Upper lobe of left lung (tissue), 6 donors: ENCODE measurements at regions not wholly inside any gene's neighbourhood (a gene's known extent, or its start where the extent isn't known, plus 50 kb on each side); places are given as distances from the start of the nearest gene placed in this dataset.

Experiments used
- ATAC-seq, 2 donors: fragments of 200-7000 bp; cut with Tn5 transposase; one replicate each; pipeline ENCODE4 v1.9.1; 2022; ENCODE audit warnings: mild to moderate bottlenecking in 2 of 2, moderate library complexity in 2 of 2; ENCODE audit not compliant: low FRiP score in 2 of 2
- DNase-seq, 2 donors: peaks; one replicate each; pipeline ENCODE4 v3.0.0-alpha.2; 2019 to 2020
- H3K27ac ChIP-seq, 4 donors: fragments of 200-600 bp; sonication (generic); one replicate each; pipeline ENCODE4 v1.5.1; 2016 to 2019
- H3K27me3 ChIP-seq, 4 donors: fragments of 200-600 bp; sonication (generic); one replicate each; pipeline ENCODE4 v1.5.1; 2017 to 2019
- H3K36me3 ChIP-seq, 4 donors: fragments of 200-600 bp; sonication (generic); one replicate each; pipeline ENCODE4 v1.5.1; 2016 to 2019
- H3K4me1 ChIP-seq, 4 donors: fragments of 200-600 bp; sonication (generic); one replicate each; pipeline ENCODE4 v1.5.1; 2018 to 2019
- H3K4me3 ChIP-seq, 4 donors: fragments of 200-600 bp; sonication (generic); one replicate each; pipeline ENCODE4 v1.5.1; 2017 to 2019; ENCODE audit warnings: mild to moderate bottlenecking in 2 of 4, moderate library complexity in 1 of 4
- H3K9me3 ChIP-seq, 4 donors: fragments of 200-600 bp; sonication (generic); one replicate each; pipeline ENCODE4 v1.5.1; 2018 to 2019
- CTCF ChIP-seq, 6 experiments: fragments of 450-650 bp in 4 of 6; fragments of 200-600 bp in 2 of 6; sonication (generic) in 2 of 6; IDR thresholded peaks; one replicate each; pipeline ENCODE4 v1.5.1; 2016 to 2019; ENCODE audit warnings: antibody characterized with exemption in 6 of 6
- EP300 ChIP-seq, 4 donors: sonication (generic); formaldehyde crosslinking; IDR thresholded peaks; one replicate each; pipeline ENCODE4 v1.5.1; 2017; ENCODE audit warnings: antibody characterized with exemption in 4 of 4, control low read depth in 2 of 4
- POLR2A ChIP-seq, 4 donors: fragments of 450-650 bp; IDR thresholded peaks; one replicate each; pipeline ENCODE4 v1.5.1; 2016 to 2017; ENCODE audit warnings: antibody characterized with exemption in 4 of 4, mild to moderate bottlenecking in 2 of 4
- POLR2AphosphoS5 ChIP-seq, 2 donors: sonication (generic); formaldehyde crosslinking; IDR thresholded peaks; one replicate each; pipeline ENCODE4 v1.5.1; 2017; ENCODE audit warnings: antibody characterized with exemption in 2 of 2
- WGBS, 2 donors: methylation state at CpG; one replicate each; pipeline ENCODE4 v1.1.5; 2017 to 2018; 5-methylcytosine and 5-hydroxymethylcytosine counted together
- donor health status: DM: no; HTN: no; CAD: no; lungs with moderate emphysema.
- donor health status: DM: no; HTN: yes; CAD: no; lungs with severe emphysema.

- no peaks in the 10 kb centered on the region for H3K4me1 ChIP-seq
- no peak overlapping the region for H3K4me3 ChIP-seq
- H3K27me3 ChIP-seq: no peaks in the 10 kb centered on the region
- 92 to 94% methylated on average over 9 of the region's 9 CpGs for WGBS, 2 donors
- ATAC-seq: no peak
- no peaks in the 10 kb centered on the region for H3K9me3 ChIP-seq
- no peak for TF ChIP-seq EP300 (IDR thresholded peaks at IDR 0.05)
- no peak for TF ChIP-seq POLR2AphosphoS5 (IDR thresholded peaks at IDR 0.05)
- no peak for TF ChIP-seq POLR2A (IDR thresholded peaks at IDR 0.05)
- TF ChIP-seq CTCF (IDR thresholded peaks at IDR 0.05): no peak
- no peak overlapping the region for H3K27ac ChIP-seq
- H3K36me3 ChIP-seq: no peaks in the 10 kb centered on the region
- DNase-seq: peak in 1 of 2 donors; percentile 10
Observed at GRCh38 chr2:128411431-128411830, 92.8 kb upstream of the HS6ST1 start.

GRCh38 chr2:128412181-128412871, 93.7 kb upstream of the HS6ST1 start:
- Histone ChIP-seq H3K4me1 (no peaks in the 10 kb centered on the region), H3K27ac (no peak overlapping the region), H3K9me3 (no peaks in the 10 kb centered on the region), H3K4me3 (no peak overlapping the region), H3K36me3 (no peaks in the 10 kb centered on the region), H3K27me3 (no peaks in the 10 kb centered on the region)
- DNase-seq (peak in 1 of 2 donors; percentile 10), ATAC-seq (no peak)
- WGBS, 2 donors: 54 to 86% methylated on average over 3 to 5 of the region's 7 CpGs
- TF ChIP-seq CTCF (IDR thresholded peaks at IDR 0.05): no peak
- no peak for TF ChIP-seq POLR2AphosphoS5 (IDR thresholded peaks at IDR 0.05)
- TF ChIP-seq EP300 (IDR thresholded peaks at IDR 0.05): no peak
- TF ChIP-seq POLR2A (IDR thresholded peaks at IDR 0.05): no peak

DNA sequence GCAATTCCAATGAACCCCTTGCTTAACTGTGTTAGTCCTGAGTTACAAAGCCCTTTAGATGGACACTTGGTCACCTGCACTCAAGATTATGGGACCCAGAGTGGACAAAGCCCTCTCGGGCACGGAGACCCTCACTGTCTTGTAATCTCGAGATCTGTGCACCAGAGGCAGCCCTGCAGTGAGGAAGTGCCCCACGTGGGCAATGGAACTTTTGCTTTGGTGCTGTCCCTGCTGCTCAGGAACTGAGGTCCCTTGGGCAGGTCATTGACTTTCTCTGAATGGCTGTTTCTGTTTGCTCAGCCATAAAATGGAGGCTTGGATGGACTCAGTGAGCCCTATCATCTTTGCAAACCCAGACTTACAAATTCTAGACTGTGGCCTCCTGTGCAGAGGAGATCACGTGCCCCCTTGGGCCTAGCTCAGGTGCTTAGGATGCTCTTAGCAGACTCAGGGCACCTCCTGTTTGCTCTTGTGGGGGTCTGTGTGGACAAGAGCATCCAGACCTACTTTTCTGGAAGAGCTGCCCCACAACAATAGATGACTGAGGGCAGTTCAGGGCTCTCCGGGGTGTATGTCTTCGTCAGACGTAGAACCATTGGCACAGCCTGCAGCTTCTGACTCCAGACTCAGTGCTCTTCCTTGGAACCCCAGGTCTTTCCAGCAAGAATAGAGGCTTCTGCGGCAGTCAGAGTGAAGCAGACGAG, 94.5 kb upstream of the HS6ST1 start:
- Histone ChIP-seq H3K27me3 (no peaks in the 10 kb centered on the region), H3K4me3 (no peak overlapping the region), H3K36me3 (no peaks in the 10 kb centered on the region), H3K9me3 (no peaks in the 10 kb centered on the region), H3K4me1 (no peaks in the 10 kb centered on the region), H3K27ac (no peak overlapping the region)
- peak in 1 of 2 donors; percentile 8 for DNase-seq
- WGBS, 2 donors: 92 to 96% methylated on average over 6 to 10 of the region's 10 CpGs
- no peak for ATAC-seq
- TF ChIP-seq POLR2AphosphoS5 (IDR thresholded peaks at IDR 0.05): no peak

- H3K4me3 ChIP-seq: no peak overlapping the region
- H3K27ac ChIP-seq: no peak overlapping the region
- DNase-seq (peak in 1 of 2 donors; percentile 3), ATAC-seq (no peak)
- no peaks in the 10 kb centered on the region for H3K27me3 ChIP-seq
- no peaks in the 10 kb centered on the region for H3K9me3 ChIP-seq
- H3K36me3 ChIP-seq: no peaks in the 10 kb centered on the region
- no peaks in the 10 kb centered on the region for H3K4me1 ChIP-seq
- WGBS, 2 donors: 41 to 46% methylated on average over 4 to 5 of the region's 5 CpGs
- TF ChIP-seq POLR2AphosphoS5 (IDR thresholded peaks at IDR 0.05): no peak
- no peak for TF ChIP-seq CTCF (IDR thresholded peaks at IDR 0.05)
- TF ChIP-seq POLR2A (IDR thresholded peaks at IDR 0.05): no peak
- no peak for TF ChIP-seq EP300 (IDR thresholded peaks at IDR 0.05)
Observed at GRCh38 chr2:128413718-128414341, 95.2 kb upstream of the HS6ST1 start.

DNA sequence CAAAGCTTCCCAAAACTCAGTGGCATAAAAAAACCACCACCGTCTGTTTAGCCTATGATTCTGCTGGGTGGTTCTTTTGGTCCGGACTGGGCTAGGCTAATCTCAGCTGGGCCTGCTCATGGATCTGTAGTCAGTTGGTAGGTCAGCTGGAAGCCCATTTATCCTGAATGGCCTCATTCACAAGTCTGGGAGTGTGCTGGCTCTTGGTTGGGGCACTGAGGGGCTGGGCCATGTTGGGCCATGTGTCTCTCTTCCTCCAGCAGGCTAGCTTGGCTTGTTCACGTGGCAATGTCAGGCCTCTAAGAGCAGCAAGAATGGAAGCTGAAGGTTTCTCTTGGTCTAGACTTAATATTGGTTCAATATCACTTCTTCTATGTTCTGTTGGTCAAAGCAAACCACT, 95.7 kb upstream of the HS6ST1 start:
- DNase-seq: peak in 1 of 2 donors; percentile 12
- Histone ChIP-seq H3K4me1 (no peaks in the 10 kb centered on the region), H3K27ac (no peak overlapping the region), H3K27me3 (no peaks in the 10 kb centered on the region), H3K4me3 (no peak overlapping the region), H3K36me3 (no peaks in the 10 kb centered on the region), H3K9me3 (no peaks in the 10 kb centered on the region)
- TF ChIP-seq POLR2A (IDR thresholded peaks at IDR 0.05) (no peak), POLR2AphosphoS5 (IDR thresholded peaks at IDR 0.05) (no peak), CTCF (IDR thresholded peaks at IDR 0.05) (no peak), EP300 (IDR thresholded peaks at IDR 0.05) (no peak)
- ATAC-seq: no peak
- 86 to 87% methylated on average over 3 of the region's 3 CpGs for WGBS, 2 donors
